Panc1 (cell line): ENCODE measurements at regions not wholly inside any gene's neighbourhood (a gene's known extent, or its start where the extent isn't known, plus 50 kb on each side); places are given as distances from the start of the nearest gene placed in this dataset.

ENCODE experiments used
- ATAC-seq: fragments of 200-7000 bp; cut with Tn5 transposase; 2 replicates; pipeline ENCODE4 v1.9.1; 2020; ENCODE audit warnings: mild to moderate bottlenecking, moderate library complexity
- BruUV-seq: library from RNA; stranded (reverse); fragments of 400-500 nt; replicated peaks from 2 replicates; lab custom pipeline; 2021; lab: Mats Ljungman, UMichigan
- CTCF ChIA-PET: fragments of 300-600 bp; sonication (Branson Sonifier 250); formaldehyde crosslinking; loops from one replicate; lab custom pipeline; 2022; ENCODE audit warnings: antibody characterized with exemption; lab: Charles Lee
- POLR2A ChIA-PET: fragments of 300-600 bp; sonication (Branson Sonifier 250); formaldehyde crosslinking; loops from one replicate; lab custom pipeline; 2022; ENCODE audit warnings: antibody characterized with exemption; lab: Charles Lee
- DNase-seq: peaks from one replicate; pipeline ENCODE4 v3.0.0-alpha.2; 2010; ENCODE audit warnings: low read depth, low spot score
- H3K27ac ChIP-seq: 2 replicates; pipeline ENCODE4 v1.5.1; 2011; ENCODE audit warnings: mild to moderate bottlenecking, low read length, inconsistent platforms
- H3K27me3 ChIP-seq: fragments of 200-500 bp; sonication (Bioruptor generic); 2 replicates; pipeline ENCODE4 v1.6.0; 2014; ENCODE audit warnings: low read length, inconsistent platforms; ENCODE audit not compliant: control insufficient read depth, insufficient read depth
- H3K36me3 ChIP-seq: fragments of 200-500 bp; sonication (Bioruptor generic); 2 replicates; pipeline ENCODE4 v1.5.1; 2014; ENCODE audit warnings: inconsistent platforms, mild to moderate bottlenecking, low read length, moderate library complexity; ENCODE audit not compliant: control insufficient read depth, insufficient read depth
- H3K4me1 ChIP-seq: 2 replicates; pipeline ENCODE4 v1.5.1; 2011; ENCODE audit warnings: inconsistent platforms, mild to moderate bottlenecking, low read length, moderate library complexity; ENCODE audit not compliant: control insufficient read depth, insufficient read depth
- H3K4me3 ChIP-seq, 2 experiments: 2 replicates each; pipeline ENCODE4 v1.5.1; 2011 to 2012; ENCODE audit warnings: low read depth in 2 of 2, low read length in 2 of 2, mild to moderate bottlenecking in 2 of 2, inconsistent platforms in 1 of 2, moderate library complexity in 1 of 2
- H3K9me3 ChIP-seq: fragments of 200-500 bp; sonication (Bioruptor generic); 2 replicates; pipeline ENCODE4 v1.5.1; 2014; ENCODE audit warnings: low read depth, mild to moderate bottlenecking, inconsistent platforms, low read length, moderate library complexity; ENCODE audit not compliant: control insufficient read depth, insufficient read depth
- CTCF ChIP-seq: fragments of 450-650 bp; IDR thresholded peaks from 2 replicates; pipeline ENCODE4 v1.5.1; 2017; ENCODE audit warnings: mild to moderate bottlenecking
- POLR2AphosphoS5 ChIP-seq: IDR thresholded peaks from 2 replicates; pipeline ENCODE4 v1.6.1; 2012; ENCODE audit warnings: mild to moderate bottlenecking, low read depth, low read length, moderate library complexity
- REST ChIP-seq, 2 experiments: IDR thresholded peaks; 2 replicates each; pipeline ENCODE4 v1.6.1; 2011 to 2012; ENCODE audit warnings: low read depth in 2 of 2, control low read depth in 1 of 2, low read length in 1 of 2, mild to moderate bottlenecking in 1 of 2, moderate library complexity in 1 of 2; ENCODE audit not compliant: insufficient read depth in 1 of 2
- SIN3A ChIP-seq: IDR thresholded peaks from 2 replicates; pipeline ENCODE4 v1.6.1; 2012; ENCODE audit warnings: low read depth, mild to moderate bottlenecking, low read length, moderate library complexity, borderline replicate concordance; ENCODE audit not compliant: insufficient read depth
- TCF7L2 ChIP-seq: IDR thresholded peaks from 2 replicates; pipeline ENCODE4 v1.6.1; 2011; ENCODE audit warnings: mild to moderate bottlenecking, low read depth, low read length, inconsistent platforms
- in situ Hi-C: cut with HindIII; loops from 2 replicates; pipeline ENCODE4 v1.10.0; 2016; ENCODE audit warnings: low sequenced_read_pairs, low pct_unique_long_range_greater_than_20kb
- intact Hi-C: fragments of 100-400 bp; cut with micrococcal nuclease; formaldehyde crosslinking; loops from one replicate; pipeline ENCODE4 v1.10.0; 2022; ENCODE audit not compliant: unreplicated experiment

GRCh38 chr1:47557066-47557465 lies 119.2 kb downstream of the FOXD2 start:
- ATAC-seq (no peak), DNase-seq (no peak)
- ChIA-PET POLR2A (no interaction called here), CTCF (no interaction called here)
- Histone ChIP-seq H3K4me1 (no peaks in the 10 kb centered on the region), H3K9me3 (no peaks in the 10 kb centered on the region), H3K27ac (no peak overlapping the region), H3K4me3 (no peak overlapping the region), H3K36me3 (no peaks in the 10 kb centered on the region), H3K27me3 (peaks cover 2% of the 10 kb centered on the region)
- no TSS peak for BruUV-seq
- no peak for TF ChIP-seq SIN3A
- no peak for TF ChIP-seq CTCF
- in situ Hi-C loops: no loop called here
- intact Hi-C loops: no loop called here

DNA sequence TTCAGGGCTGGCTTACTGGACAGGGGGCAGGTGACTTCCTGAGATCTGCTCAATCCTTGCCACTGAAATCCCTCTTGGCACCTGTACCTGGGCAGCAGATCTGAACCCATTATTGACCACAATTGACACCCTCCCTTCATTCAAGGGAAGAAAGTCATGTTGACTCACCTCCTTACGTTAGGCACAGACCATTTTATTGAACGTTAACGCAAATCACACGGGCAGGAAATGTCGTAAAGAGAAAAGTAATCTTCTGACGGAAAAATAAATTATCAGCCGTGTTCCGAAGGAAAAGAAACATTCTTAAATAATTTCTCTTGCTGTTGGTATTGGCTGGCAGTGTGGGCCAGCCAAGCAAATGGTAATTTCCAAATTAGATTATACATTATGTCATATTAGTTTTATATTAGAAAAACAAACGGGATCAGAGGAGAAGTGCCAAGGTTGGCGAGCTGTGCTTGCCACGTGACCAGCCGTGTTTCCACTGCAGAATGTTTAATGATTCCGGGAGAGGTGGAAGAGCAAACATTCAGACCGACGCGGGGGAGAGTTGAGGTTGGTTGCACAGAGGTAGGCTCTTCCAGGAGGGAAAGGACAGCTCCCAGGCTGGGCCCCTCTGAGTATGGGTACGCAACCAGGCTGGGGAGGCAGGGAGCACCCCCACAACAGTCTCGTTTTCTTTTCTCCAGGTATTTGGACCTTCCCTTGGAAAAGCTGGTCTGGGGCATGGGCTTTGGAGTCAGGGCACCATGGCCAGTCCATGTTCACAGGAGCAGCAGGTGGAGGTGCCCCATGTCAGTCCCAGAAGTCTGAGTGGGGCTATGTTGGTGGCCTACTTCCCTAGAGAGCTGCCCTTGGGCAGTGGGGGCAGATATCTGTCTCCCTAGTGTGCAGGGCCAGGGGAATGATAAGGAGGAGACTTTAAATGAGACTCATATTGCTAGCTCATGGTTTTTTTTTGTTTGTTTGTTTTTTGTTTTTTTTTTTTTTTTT lies 121.1 kb downstream of the FOXD2 start:
- ChIA-PET POLR2A (no interaction called here), CTCF (interaction anchor here (0.6 kb wide), 1 partner anchor 47 kb away, joined by 3 read pairs; no protein-coding TSS in a partner anchor)
- Histone ChIP-seq H3K36me3 (no peaks in the 10 kb centered on the region), H3K27ac (no peak overlapping the region), H3K27me3 (peaks cover 2% of the 10 kb centered on the region), H3K4me1 (no peaks in the 10 kb centered on the region), H3K9me3 (no peaks in the 10 kb centered on the region), H3K4me3 (no peak overlapping the region)
- ATAC-seq (no peak; the same call in 1 of the 2 replicates), DNase-seq (no peak)
- intact Hi-C loops (no loop called here), in situ Hi-C loops (no loop called here)
- TF ChIP-seq SIN3A: no peak
- no peak for TF ChIP-seq TCF7L2
- TF ChIP-seq REST (IDR thresholded peaks at IDR 0.05; ENCODE audit: insufficient read depth in 1 of 2, low read depth in 2 of 2, low read length in 1 of 2): no peak
- TF ChIP-seq CTCF: no peak
- TF ChIP-seq POLR2AphosphoS5: no peak
- no TSS peak for BruUV-seq
